GM20000 (cell line): ENCODE measurements at regions not wholly inside any gene's neighbourhood (a gene's known extent, or its start where the extent isn't known, plus 50 kb on each side); places are given as distances from the start of the nearest gene placed in this dataset.

ENCODE experiments used
- DNase-seq: peaks from one replicate; pipeline ENCODE4 v3.0.0; 2012; ENCODE audit warnings: low spot score
- TF ChIP-seq, protein P1 (sequence below): IDR thresholded peaks from 2 replicates; pipeline ENCODE4 v1.5.1; 2012; ENCODE audit warnings: mild to moderate bottlenecking, control low read depth; ENCODE audit errors: extremely low read depth, missing control alignments

DNA sequence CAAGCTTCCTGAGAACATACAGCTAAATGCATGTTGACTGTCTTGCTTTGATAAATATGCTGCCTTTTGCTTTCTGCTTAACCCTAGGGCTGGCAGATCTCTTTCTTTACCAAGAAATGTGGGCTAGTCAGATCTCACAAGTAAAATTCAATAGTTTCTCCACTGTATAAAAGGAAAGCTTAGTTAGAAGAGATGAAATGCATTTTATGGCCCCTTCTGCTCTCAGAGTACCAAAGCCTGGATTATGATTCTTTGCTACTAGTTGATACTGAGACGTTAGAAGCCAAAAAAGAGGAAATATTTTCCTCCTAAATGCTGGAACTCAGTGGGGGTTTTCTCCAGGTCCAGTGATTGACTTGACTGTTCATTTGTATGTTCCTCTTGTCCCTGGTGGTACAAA is 552.7 kb downstream of the SNAPC1 start:
- TF ChIP-seq, protein P1, sequence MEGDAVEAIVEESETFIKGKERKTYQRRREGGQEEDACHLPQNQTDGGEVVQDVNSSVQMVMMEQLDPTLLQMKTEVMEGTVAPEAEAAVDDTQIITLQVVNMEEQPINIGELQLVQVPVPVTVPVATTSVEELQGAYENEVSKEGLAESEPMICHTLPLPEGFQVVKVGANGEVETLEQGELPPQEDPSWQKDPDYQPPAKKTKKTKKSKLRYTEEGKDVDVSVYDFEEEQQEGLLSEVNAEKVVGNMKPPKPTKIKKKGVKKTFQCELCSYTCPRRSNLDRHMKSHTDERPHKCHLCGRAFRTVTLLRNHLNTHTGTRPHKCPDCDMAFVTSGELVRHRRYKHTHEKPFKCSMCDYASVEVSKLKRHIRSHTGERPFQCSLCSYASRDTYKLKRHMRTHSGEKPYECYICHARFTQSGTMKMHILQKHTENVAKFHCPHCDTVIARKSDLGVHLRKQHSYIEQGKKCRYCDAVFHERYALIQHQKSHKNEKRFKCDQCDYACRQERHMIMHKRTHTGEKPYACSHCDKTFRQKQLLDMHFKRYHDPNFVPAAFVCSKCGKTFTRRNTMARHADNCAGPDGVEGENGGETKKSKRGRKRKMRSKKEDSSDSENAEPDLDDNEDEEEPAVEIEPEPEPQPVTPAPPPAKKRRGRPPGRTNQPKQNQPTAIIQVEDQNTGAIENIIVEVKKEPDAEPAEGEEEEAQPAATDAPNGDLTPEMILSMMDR = no peak
- DNase-seq = no peak

DNA sequence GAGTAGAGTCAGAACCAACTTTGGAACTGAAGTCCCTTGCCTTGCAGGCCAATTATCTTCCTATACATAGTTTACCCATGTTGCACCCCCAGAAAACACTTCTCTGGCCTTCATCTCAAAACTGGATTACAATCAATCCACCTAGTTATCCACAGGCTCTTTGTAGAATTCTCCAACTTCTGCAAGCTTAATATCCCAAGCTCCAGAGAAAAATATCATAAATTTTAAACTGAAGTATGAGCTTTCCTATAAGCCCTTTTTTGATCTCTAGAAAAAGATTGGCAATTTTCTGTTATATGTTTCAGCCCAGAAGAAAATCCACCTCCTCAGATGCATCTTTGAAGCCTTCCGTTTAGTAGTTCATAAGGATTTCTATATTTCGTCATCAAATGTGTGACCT is 553.4 kb downstream of the SNAPC1 start:
- TF ChIP-seq, protein P1 = no peak
- DNase-seq = no peak

DNA sequence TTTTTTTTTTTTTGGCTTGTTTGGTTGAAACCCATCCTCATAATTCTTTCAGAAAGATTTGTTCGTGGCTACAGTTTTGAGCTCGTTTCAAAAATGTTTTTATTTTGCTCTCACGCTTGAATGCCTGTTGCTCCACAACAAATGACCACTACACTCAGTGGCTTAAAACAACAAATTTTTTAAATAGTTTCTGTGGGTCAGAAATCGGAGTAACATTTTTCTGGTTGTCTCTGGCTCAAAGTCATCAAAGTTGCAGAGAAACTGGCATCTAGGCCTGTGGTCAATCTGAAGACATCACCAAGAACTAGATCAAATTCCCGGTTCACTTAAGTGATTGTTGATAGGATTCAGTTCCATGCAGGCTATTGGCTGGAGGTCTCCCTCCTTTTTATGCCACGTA is 560.0 kb downstream of the SNAPC1 start:
- TF ChIP-seq, protein P1 = no peak
- DNase-seq = no peak

DNA sequence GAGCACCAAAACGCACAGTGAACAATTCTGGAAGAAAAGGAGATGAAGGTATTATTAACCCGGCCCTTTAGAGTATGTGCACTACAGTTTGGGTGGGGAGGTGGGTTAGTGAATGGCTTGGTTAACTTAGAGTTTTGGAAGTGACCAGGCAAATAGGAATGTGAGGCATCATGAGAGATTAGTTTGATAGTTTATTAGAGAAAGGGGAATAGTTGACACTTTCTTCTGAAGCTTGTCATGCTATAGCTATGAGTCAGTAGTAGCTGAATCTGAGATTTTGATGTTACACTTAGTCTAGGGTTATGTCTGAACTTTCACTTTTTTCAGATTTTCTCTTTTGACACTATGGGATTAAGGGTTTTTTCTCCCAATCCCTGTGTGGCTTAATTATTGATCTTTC is 567.2 kb downstream of the SNAPC1 start:
- no peak for DNase-seq

DNA sequence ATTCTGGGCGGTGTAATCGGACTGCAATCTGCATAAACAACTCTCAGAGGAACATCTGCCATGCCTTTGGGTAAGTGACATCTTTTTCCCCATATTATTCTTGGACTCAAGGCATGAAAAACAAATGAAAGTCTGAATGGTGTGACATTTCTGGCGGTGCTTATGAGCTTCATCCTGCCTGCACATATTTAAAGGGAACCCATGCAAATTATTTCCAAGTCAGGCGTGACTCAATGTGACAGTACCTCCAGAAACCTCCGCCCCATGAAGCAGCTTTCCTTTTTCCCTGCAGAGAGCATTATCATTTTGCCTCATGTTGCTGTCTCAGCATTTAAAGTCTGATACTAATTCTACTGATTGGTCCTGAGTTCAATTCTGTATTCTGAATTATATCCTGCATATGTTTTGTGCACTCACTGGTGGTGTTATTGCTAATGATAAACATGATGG is 585.4 kb downstream of the SNAPC1 start:
- TF ChIP-seq, protein P1 = no peak
- DNase-seq = no peak

More for the DNA sequence above, 567.2 kb downstream of the SNAPC1 start:
- TF ChIP-seq, protein P1 = no peak

DNA sequence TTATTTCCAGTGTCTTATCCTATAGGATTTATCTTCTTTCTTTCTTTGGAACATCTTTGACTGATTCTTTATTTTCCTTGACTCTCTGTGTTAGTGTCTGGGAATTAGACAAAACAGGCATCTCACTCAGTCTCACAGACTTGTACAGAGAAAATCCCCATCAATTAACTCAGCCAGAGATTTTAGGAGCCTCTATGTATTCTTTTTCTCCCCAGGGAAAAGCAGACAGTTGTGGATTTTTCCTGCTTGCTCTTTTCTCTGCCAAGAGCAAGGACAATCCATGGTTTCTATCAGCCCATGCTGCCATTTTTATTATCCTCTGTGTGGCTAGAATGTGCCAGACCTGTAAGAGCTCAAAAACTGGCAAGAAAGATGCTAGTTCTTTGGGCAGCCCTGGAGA is 595.1 kb downstream of the SNAPC1 start:
- TF ChIP-seq, protein P1 = no peak
- DNase-seq = no peak

DNA sequence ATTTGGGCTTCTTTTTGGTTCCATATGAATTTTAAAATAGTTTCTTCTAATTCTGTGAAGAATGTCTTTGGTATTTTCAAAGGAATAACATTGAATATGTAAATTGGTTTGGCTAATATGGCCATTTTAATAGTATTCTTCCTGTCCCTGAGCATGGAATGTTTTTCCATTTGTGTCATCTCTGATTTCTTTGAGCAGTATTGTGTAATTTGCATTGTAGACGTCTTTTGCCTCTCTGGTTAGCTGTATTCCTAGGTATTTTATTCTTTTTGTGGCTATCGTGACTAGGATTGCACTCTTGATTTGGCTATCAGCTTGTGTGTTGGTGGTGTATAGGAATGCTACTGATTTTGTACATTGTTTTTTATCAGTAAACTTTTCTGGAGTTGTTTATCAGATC is 601.9 kb downstream of the SNAPC1 start:
- TF ChIP-seq, protein P1 = no peak
- no peak for DNase-seq
